Right lung (tissue), 2 donors: ENCODE measurements at regions not wholly inside any gene's neighbourhood (a gene's known extent, or its start where the extent isn't known, plus 50 kb on each side); places are given as distances from the start of the nearest gene placed in this dataset.

Experiments
- DNase-seq, 2 donors: peaks; one replicate each; pipeline ENCODE4 v3.0.0-alpha.2; 2013

DNA sequence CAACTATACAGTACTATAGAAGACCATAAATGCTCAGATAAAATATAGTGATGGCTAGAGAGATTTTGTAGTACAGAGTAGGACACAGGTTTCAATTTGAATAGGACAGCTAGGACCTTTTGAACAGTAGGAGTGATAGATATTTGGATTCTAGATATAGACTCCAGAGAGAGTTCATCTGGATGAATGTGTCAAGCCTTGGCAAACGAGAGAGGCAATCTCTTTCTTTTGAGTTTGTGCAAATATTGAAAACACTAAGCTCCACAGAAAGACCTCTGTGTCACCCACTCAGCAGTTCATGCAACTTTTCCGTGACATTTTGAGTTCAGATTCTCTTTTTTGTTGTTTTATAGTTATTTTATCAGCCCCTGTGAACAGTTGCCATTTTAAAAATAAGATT lies 834.3 kb upstream of the COBL start:
- DNase-seq: no peak

DNA sequence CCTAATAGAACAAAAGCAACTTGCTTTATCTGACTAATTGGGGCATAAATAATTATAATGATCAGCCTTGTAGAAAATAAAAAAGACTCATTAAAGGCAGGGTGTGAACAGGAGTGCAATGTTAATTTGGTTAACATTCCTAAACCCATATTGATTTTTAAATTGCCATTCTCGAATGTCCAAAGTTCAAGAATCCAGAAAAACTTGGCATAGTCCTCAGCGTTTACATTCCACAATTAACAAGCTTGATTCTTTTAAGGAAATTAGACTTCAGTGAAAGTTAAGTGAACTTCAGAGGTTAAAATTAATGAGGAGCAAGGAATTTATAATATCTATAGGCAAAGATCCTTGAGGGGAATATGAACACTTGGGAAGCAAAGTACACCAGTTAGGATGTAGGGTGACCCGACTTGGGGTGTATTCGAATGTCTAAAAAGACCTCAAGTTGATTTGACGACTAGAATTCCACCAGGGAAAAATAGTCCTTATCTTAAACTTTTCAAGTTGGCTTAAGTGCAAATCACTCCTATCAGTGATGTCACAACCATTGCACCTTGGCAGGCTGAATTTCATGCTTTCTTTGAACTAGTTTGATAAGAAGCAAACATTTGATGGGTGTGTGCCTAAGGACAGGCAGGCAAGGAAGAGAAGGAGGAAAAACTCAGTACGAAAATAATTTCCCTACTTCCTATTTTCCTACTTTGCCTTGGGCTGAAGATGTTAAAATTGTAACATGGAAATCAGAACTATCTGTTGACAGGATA lies 830.4 kb upstream of the COBL start:
- DNase-seq: peak; percentile 9 to 13

DNA sequence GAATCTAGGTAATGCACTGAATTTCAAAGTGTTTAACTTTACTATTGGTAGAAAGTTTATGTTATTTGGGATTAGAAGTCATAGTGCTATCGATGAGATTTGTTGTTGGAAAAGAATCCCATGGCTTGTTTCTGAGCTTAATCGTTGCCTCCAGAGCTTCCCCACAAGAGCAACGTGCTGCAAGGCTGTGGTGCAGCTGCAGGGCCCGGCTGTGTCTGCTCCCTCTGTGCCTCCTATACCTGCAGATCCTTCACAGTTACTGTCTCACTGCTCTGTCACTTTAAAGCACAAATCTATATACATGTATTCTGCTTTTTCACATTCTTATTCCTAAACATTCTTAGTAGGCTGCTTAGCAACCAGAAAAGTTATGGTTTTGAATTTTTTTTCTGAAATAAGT lies 826.6 kb upstream of the COBL start:
- DNase-seq: no peak

DNA sequence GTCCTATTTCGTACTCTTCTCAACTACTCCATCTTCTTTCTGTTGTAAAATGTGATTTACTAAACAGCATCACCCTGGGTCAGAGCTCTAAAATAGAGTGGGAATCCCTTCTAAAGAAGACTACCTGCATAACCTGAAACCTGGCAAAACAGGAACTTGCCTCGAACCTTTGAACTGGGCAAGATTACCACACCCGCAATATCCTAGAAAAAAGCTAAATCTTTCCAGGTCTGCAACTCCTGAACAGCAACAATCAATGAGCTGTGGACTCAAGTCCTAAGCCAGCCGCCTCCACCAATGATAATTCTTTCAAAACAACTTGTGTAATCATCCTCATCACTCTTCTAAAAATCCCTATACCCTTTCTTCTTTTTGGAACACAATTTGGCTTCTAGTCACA lies 824.2 kb upstream of the COBL start:
- no peak for DNase-seq

DNA sequence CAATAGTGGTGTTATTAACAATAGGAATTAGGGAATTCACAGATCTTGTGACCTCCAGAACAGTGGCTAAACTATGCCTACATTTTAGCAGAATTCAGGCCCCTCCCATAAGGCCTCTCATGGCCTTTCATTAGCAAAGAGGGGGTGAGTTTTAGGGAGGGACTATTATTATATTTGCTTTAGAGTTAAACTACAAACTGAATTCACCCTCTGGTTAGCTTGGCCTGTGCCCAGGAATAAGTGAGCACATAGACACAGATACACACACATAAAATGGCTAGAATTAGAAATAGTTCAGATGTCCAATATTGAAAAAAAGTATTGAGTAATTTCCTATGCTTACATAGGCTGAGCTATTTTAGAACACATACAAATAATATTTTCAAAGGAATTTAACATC lies 818.8 kb upstream of the COBL start:
- DNase-seq: no peak

DNA sequence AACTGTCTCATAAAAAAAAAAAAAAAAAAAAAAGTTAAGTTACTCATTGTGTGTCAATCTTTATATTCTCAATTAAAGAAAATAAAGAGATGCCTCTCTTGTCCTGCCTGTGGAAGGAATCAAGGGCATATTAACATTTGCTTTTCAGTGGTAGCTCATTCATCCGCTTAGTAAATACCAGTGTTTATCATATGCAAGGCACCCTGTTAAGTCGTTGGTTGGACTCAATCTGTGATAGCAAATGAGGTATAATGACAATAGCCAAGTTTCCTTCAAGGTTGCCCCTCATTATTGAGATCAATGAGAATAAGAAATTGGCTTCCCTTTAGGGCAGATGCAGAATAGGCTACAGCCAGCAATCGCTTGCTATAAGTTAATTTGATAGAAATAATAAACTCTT lies 812.7 kb upstream of the COBL start:
- no peak for DNase-seq

DNA sequence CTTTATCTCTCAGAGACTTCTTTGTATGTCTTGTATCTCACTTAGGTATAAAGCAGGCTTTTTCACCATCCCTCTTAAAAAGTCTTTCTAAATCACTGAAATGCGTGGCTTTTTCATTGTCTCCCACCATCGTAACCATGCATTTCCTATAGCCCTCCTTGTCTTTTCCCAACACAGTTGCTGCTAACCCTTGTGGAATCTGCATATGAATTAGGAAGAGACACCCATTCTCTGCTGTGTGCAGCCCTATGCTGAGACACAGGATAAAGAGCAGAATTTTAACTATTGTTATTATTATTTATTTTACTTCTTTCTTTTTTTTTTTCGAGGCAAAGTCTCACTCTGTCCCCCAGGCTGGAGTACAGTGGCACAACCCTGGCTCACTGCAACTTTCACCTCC lies 804.3 kb upstream of the COBL start:
- DNase-seq: no peak

DNA sequence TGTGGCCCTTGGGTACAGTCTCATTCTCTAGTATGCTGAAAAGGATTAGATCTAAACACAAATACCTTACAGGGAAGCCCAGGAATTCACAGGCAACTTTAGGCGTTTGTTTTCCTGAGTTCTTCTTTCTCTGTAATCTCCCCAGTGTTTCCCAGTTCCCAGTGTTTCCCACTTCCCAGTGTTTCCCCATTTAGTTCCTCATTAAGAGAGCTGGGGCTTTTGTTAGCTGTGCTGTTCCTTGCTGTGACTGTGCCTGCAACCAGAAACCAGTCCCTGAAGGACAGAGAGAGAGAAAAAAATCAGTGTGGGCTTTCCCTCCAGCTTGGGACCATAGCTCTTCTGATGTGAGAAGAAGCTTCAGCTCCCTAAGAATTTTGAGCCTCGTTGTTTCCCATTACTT lies 802.9 kb upstream of the COBL start:
- no peak for DNase-seq

DNA sequence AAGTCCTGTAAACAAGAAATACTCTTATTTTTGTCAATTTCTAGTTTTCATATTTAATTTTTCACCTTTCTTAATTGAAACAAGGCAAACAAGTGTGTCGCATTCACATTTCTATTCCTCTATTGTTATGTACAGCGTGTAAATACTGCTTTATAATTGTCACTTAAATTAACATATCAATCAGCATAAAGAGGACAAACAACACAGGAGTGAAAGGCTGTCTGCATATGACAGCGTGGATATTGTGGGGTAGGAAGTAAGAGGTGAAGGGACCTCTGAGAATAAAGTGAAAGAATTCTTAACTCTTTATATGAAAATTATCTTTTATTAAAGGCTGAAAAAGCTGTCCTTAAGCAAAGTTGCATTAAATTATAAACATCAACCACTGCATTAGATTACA lies 797.9 kb upstream of the COBL start:
- DNase-seq: no peak

DNA sequence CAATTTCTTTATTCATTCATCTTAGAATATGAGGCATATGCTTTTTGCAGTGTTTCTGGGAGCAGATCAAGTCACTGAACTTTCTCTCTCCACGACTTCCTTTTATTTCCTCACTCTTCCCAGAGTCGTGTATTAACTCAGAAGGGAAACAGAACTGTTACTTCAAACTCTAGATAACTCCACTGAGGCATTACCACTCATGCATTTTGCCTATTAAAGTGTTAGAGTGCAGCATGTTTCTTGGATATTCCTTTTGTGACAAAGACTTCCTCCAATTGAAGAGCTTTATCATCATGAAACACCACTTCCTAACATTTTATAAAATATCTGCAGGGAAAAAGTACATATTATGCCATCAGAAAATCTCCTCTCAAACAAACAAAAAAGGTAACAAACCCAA lies 797.4 kb upstream of the COBL start:
- DNase-seq: no peak

DNA sequence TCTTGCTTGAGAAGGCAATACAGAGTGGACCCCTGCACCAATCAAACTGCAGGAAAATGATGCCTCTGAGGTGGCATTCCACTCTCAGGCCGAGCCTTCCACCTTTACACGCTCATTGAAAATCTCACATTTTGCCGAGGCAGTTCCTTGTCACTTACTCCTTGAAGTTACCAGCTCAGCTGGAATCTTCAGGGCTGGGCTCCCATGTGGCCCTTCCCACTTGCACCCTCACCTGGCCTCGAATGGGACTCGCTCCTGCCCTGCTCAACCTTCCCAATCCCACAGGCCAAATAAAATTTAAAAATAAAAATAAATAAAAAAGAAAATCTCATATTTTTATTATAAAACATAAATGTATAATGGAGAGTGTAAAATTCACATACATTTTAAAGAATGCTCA lies 790.7 kb upstream of the COBL start:
- DNase-seq: no peak

DNA sequence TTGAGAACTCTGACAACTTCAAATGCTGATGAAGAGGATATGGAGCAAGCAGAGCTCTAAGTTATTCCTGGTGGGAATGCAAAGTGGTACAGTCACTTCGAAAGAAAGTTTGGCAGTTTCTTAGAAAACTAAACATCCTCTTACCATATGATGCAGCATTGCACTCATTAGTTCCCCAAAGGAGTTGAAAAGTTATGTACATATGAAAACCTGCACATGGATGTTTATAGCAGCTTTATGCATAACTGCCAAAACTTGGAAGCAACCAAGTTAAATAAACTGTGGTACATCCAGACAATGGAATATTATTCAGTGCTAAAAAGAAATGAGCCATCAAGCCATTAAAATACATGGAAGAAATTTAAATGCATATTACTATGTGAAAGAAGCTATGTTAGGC lies 779.3 kb upstream of the COBL start:
- no peak for DNase-seq

DNA sequence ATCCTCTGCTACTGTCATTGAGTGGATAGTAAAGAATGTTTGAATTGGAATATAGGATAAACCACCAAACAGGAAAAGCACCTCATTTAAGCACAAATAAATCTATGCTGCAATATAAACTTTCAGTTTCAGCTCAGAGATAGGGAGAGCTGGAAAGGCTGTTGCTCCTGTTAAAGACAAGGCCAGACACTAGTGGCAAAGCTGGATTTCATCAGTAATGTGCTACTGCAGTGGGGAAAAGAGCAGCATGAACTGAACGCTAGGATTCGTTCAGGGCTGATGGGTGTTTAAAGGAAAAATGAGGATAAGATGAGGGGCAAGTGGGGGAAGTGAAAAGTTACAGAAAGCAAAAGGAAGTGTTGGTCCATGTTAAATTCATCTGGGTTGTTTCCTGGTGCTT lies 775.4 kb upstream of the COBL start:
- peak in 1 of 2 donors; percentile 31 for DNase-seq

DNA sequence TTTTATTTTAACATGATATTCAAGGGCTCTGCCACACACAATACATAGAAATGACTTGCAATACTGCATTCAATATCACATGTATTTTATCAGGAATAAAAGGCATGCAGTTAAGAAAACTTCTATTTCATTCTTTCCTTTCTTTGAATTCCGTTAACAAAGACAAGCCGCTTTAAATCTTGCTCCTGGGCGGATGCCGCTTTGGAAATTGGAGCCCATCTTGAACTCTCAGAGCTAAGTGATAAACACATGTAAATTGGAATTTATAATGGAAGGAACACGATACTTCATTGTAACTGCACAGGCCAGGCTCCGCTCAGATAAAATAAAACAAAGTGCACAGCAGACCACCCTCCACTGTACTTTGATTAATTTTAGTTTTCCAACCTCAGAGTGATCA lies 774.5 kb upstream of the COBL start:
- no peak for DNase-seq

DNA sequence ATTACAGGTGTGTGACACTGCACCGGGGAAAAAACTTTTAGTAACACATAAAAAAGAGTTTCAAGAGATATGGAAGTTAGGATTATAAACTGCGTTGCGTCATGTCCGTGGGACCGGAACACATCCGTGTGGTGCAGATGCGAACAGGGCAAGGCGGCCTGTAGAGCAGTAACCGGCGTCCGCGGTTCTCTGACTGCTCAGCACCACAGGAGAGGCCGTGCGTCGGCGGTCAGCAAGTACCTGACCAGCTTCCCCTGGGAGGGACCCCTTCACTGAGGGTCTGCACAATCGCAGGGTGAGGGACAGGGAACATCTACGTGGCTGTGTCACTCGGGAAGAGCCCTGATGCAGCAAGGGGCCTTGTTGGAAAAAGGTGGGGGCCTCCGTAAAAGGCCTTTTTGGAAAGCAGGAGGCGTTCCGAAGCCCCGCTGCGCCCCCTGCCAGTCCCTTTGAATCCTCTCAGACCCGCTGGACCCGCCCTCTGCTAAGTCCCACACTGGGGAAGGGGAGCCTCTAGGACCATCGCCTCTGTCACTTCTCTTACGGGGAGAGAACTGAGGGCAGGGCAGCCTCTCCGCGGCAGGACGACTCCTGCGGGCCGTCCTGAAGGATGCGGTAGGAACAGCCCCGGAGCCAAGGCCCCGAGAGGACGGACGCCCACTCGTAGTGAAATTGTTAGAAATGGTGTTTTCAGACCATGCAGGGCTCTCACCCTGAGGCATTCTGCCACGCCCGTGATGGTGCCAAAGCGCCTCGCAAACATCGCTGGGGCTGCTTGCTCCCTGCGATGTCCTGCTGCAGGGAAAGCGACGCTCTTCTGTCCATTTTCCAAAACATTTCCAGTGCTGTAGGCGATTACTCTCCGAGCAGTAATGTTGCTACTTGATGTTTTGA lies 771.6 kb upstream of the COBL start:
- peak; percentile 71 to 72 for DNase-seq

DNA sequence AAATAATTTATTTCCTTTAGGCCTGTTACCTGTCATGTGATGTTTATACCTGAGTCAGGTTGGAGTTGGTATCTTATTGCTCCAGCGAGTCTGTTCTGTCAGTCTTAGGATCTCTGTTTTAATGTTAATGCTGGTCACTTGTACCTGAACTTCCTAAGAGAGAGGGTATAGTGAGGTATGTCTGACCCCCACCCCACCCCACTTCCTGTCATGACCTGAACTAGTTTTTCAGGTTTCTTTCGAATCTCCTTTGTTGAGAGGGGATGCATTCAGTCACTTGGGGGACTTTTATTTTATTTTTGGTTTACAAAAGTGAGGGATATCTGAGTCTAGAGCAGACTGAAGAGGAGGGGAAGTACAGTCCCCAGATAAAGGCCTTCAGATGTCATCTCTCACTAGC lies 769.0 kb upstream of the COBL start:
- no peak for DNase-seq

DNA sequence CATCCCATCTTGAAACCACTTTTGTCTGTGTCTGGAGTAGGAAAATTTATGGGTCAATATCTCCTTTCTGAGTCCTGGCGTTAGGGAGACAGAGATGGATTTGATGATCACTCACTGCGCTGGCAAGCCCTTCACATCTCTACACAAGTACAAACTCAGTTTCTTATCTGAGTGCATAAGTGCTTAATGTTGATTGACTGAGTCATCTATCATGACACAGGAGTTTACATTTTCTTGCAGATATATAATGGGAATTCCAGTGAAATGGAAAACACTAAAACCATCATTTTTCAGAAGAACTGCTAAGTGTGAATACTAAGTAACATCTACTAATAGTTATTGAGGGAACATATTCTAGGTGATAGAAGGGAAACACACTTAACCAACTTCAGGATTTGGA lies 763.9 kb upstream of the COBL start:
- DNase-seq: no peak

DNA sequence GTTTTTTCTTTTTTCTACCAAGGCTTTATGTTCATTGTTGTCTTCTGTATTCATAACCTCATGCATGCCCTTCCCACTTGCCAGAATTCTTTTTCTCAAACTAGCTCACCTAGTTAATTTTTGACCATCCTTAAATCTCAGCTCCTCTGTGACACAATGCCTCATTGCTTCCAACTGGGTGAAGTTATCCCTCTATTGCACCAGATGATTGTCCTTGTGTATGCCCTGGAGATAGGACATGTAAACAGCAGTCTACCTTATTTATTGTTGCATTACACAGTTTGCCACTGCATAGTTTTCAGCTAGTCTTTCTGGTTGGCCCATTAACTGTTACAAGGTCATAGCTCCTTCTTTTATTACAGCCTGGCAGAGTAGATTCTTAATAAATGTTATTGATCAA lies 763.1 kb upstream of the COBL start:
- no peak for DNase-seq

DNA sequence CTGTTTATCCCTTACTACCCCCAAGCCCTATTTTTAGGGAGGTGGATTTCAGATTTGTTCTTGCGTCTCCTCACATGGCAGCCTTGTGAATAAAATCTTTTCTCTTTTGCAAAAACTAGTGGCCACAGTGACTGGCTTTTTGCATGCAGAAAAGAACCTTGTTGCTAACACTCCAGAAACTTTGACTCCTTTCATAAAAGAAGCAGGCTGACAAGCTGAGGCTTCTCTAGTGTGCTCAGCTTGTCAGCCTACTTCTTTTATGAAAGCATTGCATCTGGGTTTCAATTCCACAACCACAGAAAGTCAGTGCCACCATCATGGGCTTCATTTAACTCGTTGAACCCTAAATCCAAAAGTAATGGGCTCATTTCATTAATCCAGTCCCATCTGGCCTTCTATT lies 761.0 kb upstream of the COBL start:
- DNase-seq: no peak

DNA sequence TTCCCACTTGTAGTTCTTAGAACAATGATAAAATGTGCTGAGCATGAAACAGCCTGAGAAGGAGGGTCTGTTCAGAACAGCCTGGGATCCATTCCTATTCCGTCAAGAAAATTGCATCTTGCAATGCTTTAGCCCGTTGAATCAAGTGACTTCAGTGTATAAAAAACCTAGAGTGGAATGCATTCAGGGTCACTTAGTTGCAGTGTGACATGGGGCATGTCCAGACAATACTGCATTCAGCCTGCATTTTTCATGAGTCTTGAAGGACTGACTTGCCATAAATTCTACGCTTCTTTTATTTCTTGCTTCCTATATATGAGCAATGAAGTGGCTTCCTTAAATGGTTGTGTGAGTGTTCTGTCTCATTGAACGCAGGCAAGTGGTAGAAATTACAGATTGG lies 758.3 kb upstream of the COBL start:
- no peak for DNase-seq

DNA sequence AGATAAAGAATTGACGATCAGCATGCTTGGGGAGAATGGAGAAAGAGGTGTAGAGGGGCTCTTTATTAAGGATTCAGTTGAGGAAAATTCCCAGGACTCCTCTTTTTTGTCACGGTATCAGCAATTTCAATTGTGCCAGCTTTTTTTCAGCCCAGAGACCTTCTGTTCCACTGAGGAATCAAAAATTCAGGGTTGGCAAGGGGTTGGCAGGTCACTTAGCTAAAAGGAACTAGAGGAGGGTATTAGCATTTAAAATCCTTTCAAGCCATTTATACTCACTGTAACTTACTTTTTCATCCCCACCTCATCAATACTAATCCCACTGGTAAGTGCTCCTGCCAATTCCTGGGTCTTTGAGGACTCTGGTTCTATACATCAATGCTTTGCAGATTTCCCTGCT lies 757.5 kb upstream of the COBL start:
- DNase-seq: no peak

DNA sequence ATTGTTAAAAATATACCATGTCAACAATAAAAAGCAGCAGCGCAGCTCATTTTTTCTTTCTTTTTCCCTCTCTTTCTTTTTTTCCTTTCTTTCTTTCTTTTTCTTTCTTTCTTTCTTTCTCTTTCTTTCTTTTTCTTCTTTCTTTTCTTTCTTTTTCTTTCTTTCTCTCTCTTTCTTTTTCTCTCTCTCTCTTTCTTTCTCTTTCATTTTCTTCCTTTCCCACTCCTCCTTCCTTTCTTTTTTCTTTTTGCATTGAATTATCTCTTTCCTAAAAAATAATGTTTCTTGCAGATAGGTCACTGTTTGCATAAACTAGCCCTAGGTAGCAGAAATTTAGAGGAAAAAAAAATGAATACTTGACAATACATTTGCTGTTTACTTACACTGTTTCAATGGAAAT lies 755.1 kb upstream of the COBL start:
- no peak for DNase-seq

DNA sequence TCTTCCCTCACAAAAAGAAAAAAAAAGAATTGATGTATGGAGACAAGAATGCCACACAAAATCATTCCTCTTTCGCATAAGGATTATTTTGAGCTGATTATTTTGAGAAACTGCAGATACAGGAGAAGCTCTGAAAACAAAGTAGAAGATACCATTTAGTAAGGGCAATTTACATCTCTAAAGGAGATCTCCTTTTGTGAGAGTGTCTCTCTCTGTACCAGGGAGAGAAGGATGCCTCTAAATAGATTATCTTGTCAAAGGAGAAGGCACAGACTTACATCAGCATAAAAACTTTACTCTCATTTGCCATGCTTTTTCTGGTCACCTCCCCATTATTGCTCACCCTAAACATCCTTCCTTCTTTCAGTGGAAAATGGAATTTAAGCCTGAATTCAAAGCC lies 747.9 kb upstream of the COBL start:
- DNase-seq: no peak

DNA sequence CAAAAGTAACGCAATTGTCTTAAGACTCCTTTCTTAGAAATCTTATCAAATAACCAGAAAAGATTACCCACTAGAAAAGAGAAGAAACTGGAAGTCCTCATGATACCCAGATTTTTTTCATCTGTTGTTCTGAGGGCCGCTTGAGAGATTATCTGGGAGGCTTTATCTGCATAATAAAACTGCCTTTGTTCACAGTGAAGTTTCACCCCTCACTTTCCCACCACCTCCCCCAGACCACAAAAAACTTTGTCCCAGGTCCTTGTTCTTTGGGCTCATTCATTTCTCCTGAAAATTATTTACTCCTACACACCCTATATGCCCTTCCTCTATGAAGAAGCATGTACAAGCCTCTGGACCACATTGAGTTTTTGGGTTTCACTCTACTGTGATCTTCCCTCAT lies 745.1 kb upstream of the COBL start:
- DNase-seq: no peak
